HS-5 (cell line): ENCODE measurements at regions not wholly inside any gene's neighbourhood (a gene's known extent, or its start where the extent isn't known, plus 50 kb on each side); places are given as distances from the start of the nearest gene placed in this dataset.

Experiments used
- DNase-seq: peaks from one replicate; pipeline ENCODE4 v3.0.0-alpha.2; 2012; ENCODE audit warnings: low read depth

DNA sequence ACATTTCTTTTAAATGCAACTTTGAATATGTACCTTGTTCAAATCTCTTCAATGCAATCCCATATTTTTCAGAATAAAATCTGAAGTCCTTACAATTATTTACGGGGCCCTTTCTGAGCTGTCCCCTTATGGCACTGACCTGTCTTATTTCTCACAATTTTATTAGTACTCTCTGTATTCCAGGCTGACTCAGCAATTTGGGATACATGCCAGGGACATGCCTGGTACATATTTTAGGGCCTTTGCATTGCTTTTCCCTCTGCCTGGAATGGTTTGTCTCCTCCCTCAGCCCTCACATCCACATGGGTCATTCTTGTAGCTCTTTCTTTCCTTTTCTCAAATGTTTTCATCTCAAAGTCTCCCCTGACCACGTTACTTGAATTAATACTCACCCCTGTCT lies 172.2 kb upstream of the TECRL start:
- peak; percentile 39 for DNase-seq

DNA sequence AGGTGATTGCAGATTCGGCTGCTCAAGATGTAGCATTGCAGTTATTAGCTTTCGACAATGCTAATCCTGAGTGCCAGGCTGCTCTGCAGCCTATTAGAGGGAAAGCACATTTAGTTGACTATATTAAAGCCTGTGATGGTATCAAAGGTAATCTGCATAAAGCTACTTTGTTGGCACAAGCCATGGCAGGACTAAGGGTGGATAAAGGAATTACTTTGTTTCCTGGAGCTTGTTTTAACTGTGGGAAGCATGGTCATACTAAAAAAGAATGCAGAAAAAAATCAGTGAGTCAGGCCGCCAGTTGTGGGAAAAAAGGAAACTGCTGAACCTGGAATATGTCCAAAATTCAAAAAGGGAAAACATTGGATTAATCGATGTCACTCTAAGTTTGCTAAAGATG lies 154.9 kb upstream of the TECRL start:
- DNase-seq = no peak

DNA sequence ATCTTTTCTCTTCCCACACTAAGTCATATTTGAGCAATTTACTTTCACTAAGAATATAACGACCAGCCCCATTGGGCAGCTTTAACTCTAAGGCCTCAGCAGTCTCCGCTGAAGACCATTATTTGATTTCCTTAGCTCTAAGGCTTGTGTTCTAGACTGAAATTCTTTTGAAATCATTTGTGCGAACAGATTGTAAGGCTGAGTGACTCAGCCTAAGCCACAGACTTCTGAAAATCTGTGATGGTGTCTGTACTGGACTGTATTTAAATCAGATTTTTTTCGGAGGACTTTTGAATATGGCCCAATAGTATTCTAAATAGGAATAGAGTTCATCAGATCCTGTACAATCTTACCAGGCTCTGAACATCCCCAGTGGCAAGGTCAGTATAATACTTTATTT lies 150.3 kb upstream of the TECRL start:
- DNase-seq = no peak

DNA sequence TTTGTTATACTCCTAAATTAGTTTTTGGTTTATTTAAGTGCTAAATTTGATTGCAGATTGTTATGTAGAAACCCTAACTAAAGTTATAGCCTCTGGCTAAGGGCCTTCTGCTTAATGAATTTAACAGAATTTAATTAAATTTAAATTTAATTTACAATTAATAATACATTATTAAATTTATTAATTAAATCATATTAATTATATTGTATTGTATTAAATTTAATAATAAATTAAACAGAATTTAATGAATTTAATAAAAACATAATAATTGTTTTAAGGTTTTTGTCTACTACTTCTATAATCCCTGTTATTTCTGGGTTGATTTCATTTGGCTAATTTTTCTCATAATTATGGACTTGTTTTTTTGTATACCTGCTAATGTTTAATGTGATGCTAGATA lies 141.9 kb upstream of the TECRL start:
- DNase-seq = no peak

DNA sequence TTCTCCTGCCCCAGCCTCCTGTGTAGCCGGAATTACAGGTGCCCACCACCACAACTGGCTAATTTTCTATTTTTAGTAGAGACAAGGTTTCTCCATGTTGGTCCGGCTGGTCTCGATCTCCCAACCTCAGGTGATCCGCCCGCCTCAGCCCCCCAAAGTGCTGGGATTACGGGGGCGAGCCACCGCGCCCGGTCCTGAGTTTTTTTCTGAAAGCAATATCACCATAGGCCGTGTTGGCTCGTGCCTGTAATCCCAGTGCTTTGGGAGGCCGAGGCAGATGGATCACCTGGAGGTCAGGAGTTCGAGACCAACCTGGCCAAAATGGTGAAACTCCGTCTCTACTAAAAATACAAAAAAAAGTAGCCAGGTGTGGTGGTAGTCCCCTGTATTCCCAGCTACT lies 136.3 kb upstream of the TECRL start:
- no peak for DNase-seq

DNA sequence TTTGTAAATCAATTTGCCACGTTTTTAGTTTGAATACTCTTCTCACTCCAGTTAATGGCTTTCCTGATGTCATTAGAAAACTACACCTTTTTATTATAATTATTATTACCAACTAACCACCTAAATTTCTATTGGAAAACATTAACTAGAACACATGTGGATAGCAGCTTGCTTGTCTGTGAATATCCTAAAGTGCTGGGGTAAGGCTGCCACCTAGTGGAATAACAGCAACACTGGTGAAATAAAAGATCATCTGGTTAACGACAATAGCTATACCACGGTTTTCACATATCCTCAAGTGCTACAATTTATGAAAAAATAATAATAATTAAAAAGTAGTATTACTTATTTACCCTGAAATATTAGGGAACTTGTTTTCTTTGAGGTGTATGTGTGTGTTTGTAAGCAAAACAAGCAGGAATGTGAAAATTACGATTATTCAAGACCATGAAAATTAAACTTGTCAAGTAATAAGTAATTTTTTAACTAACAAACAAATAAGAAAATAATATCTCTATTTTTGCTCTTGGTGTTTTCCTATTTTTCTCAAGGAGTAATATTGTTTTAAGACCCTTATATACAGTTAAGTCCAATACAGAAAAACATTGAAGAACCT lies 130.1 kb upstream of the TECRL start:
- DNase-seq = peak; percentile 14

DNA sequence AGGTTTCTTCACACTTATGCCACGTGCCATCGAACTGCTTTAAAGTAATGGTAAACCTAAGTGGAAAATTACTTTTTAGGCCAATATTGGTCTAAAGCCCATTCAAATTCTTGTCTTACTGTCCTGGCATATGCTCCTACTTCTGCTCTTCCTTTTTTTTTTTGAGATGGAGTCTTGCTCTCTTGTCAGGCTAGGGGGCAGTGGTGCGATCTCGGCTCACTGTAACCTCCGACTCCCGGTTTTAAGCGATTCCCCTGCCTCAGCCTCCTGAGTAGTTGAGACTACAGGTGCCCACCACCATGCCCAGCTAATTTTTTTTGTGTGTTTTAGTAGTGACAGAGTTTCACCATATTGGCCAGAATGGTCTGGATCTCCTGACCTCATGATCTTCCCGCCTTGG lies 129.0 kb upstream of the TECRL start:
- DNase-seq = no peak

DNA sequence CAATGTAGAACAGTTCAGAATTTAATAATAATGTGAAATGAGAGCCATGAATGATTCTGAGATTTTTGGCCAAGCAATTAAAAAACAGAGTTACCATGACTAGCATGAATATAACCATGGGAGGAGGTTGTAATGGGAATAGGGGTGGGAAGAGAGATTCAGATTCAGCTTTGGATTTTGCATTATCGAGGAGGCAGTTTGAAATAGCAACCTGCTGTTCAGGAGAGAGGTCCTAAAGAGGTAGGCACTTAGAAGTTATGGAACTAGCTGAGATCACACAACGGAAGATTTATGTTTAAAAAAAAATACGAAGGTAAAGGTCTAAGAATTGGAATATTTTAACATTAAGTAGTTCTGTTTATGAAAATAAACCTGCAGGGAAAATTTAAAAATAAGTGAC lies 124.4 kb upstream of the TECRL start:
- no peak for DNase-seq

DNA sequence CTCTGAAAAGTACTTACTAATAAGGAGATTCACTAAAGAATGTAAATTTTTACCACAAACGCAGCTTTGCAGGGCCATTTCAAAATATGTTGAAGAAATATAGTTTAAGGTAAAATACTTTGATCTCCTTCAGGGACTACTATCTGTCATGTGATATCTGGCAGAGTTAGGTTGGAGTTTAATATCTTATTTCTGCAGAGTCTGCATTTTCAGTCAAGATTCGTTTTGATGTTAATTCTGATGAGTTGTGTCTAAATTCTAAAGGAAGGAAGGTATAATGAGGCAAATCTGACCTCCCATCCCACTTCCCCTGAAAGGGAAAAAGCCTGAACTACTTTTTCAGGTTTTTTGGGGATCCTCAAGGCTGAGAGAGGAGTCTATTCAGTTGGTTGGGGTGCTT lies 123.9 kb upstream of the TECRL start:
- no peak for DNase-seq

DNA sequence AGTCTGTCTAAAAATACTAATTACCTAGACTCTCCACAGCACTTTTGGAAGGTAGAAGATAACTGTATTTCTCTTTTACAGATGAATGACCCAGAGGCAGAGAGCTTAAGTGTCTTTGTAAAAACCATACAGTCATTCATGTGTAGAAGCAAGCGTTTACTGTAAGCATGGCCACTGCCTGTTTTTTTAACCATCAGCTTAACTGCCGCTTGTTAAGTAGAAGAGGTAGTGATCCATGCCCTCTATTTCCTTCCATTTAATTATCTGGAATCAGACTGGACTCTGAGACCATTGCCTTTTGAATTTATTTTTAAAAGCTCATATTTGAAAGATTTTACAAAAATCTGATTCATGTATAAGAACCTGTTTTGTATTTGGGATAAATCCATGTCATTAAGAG lies 111.2 kb upstream of the TECRL start:
- DNase-seq = no peak

DNA sequence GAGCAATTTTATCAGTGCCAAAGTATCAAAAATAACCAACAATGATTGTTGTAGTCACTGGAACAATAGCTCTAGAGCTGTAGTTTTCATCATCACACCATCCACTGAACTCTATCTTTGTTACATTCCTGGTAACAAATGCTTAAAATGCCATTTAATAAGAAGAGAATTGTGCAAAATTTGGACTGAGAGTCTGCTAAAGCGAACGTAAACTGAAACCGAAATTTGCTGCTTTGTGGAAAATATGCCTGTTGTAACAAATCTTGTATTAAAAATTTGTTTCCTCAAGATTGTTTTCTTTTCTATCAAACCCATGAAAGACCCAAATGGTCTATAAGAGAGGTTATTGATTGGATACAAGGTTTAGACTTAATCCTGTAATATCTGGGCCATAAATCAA lies 109.3 kb upstream of the TECRL start:
- DNase-seq = no peak

DNA sequence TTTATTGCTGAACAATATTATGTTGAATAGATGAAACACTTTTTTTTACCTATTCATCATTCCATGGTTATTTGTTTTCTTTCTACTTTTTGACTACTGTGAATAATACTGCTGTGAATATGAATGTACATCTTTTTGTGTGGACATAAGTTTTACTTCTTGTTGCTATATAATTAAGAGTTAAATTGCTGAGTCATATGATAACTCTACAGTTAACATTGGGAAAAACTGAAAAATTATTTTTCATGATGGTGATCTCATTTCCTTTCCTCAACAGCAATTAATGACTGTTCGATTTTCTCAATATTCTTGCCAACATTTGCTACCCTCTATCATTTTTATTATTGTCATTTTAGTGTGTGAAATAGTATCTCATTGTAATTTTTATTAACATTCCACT lies 106.9 kb upstream of the TECRL start:
- no peak for DNase-seq

DNA sequence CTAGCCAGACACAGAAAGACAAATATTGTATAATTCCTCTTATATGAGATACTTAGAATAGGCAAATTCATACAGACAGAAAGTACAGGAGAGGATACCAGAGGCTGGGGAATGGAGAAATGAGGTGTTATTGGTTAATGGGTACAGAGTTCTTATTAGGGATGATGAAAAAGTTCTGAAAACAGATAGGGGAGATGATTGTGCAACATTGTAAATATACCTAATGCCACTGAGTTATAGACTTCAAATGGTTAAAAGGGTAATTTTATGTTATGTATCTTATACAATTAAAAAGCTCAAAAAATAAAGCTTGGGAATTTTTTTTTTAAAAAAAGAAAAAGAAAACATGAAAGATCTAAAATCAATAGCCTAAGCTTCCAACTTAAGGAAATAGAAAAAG lies 98.8 kb upstream of the TECRL start:
- no peak for DNase-seq

DNA sequence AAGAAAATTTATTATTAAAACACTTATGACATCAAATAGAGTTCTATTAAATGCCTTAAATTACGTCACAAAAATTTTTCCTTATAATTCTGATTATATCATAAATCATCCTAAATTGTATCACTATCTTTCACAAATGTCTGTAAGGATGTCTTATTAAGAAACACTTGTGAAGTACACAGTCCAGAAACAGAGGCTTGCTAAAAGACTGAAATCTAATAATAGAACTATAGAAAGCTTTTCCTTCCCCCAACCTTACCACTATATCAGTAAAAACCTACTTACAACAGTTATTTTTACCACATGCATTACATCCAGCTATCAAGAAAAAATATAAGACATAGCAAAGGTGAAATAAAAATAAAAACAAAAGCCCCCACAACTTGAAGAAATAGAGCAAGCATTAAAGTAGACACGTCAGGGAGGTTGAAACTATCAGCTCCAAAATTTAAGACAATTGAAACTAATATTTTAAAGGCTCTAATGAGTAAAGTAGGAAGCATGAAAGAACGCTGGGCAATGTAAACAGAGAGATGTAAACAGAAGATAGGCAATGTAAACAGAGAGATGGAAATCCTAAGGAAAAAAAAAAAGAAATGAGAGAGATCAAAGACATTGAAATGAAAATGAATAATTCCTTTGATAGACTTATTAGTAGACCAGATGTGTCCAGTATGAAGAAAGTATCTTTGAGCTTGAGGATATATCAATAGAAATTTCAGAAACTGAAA lies 94.9 kb upstream of the TECRL start:
- no peak for DNase-seq

DNA sequence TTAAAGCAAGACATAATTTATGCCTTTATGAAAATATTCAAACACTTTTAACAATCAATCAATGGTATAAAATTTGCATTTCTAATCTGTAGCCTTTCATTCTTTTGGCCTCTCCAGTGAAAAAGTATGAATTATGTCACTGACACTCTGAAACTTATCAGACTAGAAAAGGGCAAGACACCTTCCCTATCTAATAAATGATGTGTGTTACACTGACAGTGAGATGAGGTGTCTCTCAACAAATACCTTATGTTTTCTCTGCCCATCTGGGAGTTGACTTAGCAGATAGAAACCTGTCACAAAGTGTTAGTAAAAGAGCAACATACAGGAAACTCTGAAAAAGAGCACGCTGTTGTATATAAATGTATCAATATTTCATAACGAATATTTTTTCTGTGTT lies 94.2 kb upstream of the TECRL start:
- no peak for DNase-seq

DNA sequence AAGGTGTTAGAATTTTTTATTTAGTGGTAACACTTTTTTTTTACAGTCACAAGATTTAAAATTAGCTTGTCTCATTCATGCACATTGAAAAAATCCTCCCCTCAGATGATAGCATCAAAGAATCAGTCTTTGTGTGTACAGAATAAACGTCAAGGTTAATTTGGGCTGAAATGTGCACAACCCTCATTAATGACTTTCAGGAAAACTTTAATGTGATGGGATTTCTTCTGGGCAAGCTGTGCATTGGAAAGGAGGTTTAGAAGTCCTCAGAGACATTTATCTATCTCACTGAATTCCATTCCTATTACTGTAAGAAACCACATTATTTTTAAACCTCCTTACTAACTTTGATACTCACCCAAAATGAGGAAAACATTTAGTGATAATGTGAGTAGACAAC lies 88.2 kb upstream of the TECRL start:
- DNase-seq = peak; percentile 14

DNA sequence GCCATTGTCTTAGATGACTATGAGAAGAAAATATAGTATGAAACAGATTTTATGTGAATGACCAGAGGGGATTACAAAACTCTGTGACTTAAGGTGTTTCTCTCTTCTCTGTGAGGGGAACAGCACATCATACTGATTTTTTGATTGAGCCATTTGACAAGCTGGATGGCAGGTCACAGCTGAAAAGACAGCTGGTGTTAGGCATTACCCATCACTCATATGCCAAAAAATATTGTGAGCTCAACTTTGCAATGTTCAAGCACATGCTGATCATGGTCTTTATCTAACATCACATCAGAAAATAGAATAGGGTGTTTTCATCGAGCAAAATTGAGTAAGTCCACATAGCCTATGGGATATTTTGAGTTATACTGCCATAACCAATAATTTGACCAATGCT lies 86.7 kb upstream of the TECRL start:
- no peak for DNase-seq

DNA sequence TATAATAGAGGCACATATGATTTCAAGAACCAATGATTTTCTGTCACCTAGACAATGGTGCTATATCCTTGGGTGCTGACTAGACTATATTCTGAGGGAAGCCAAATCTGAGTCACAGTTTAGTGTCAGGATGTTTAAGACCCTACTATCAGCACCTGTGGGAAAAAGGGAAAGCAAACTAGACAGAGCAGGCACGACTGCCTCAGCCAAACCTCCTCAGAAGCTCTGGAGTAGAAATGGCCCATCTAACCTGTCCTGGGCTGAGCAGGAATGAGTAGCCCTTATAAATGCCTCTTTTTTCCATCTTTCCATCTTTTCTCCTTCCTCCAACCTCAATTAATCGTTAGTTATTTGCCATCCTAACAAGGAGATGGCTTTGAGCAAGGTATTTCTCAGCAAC lies 80.4 kb upstream of the TECRL start:
- no peak for DNase-seq

DNA sequence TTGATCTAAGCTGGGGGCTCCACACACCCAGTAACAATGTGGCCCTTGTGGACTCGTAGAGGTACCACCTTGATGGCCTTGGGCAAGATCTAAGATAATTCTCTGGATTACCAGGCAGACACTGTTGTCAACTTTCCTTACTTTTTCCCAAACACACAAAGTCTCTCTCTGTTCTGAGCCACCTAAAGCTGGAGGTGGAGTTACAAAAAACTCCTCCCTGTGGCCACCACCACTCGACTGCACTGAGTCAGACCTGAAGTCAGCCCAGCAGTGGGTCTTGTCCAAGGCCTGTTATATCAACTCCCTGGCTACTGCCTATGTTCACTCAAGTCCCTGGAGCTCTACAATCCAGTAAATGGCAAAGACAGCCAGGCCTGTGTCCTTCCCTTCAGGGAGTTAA lies 70.1 kb upstream of the TECRL start:
- DNase-seq = no peak

DNA sequence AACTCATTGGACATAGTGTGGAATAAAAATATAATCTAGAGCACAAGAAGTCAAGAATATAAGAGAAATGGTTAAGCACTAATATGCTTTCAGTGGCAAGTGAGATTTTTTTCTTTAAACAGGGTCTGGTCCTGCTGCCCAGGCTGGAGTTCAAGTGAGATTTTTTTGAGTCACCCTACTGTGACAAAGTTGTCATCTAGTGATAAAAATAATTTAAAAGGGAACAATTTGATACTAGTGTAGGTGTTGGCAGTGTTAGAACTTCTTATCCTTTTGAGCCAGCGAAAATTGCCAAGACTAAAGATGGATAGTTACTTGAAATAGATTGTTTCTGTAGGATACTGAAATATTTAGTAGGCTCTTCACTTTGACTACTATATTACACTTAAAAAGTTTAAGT lies 67.9 kb upstream of the TECRL start:
- DNase-seq = no peak

DNA sequence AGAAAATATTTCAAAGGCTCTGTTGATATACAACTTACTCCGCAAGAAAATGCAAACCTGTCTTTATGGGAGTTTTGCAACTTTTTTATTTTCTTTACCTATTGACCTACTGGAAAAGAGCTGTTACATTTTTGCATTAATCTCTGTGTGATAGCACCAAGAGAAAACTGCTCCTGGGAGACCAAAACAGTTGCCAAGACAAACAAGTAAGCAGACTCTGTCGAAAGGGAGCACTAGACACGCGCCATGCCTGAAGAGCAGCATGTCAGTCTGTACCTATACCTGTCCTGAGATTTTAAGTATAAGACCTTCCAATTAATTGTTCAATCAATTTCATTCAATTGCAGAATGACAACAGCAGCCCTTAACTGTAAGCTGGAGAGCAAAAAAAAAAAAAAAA lies 56.0 kb upstream of the TECRL start:
- no peak for DNase-seq

DNA sequence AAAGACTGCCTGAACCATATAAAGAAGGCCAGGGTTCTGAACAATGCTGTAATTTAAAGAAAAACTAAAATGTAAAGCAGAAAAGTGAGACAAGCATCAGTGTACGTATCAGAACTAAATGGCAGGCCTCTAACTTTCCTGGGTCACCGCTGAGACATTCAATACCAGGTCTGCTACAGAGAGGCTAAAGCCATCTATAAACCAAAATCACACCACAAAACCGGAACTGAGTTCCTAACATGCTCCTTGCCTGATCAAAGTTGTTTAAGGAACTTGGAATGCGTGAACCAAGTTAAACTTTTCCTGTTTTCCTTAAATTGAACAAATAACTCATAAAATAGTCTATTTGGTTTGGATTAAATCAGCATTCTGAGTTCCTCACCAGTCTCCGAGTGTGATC lies 55.3 kb upstream of the TECRL start:
- DNase-seq = no peak
